ENCODE measurements at regions not wholly inside any gene's neighbourhood (a gene's known extent, or its start where the extent isn't known, plus 50 kb on each side); places are given as distances from the start of the nearest gene placed in this dataset.
"Not testable (repeated sequence)": the region's sequence is repeated elsewhere in the genome, so short reads cannot be mapped to it uniquely, and the experiment has no call there.

GRCh38 chrX:39779952-39780783, 317.6 kb downstream of the BCOR start:
- H3K4me3 ChIP-seq (ENCODE audit: low read length), result no peak overlapping the region
- no peak for TF ChIP-seq ZNF274 (IDR thresholded peaks at IDR 0.05; ENCODE audit: low read depth, low read length)

- no peak overlapping the region for H3K4me3 ChIP-seq (ENCODE audit: low read length)
- no peak for TF ChIP-seq ZNF274 (IDR thresholded peaks at IDR 0.05; ENCODE audit: low read depth, low read length)
Observed at GRCh38 chrX:39782276-39782675, 315.5 kb downstream of the BCOR start.

GRCh38 chrX:39787999-39788398, 309.8 kb downstream of the BCOR start:
- TF ChIP-seq ZNF274 (IDR thresholded peaks at IDR 0.05; ENCODE audit: low read depth, low read length), result no peak

GRCh38 chrX:39788521-39788920, 309.2 kb downstream of the BCOR start:
- H3K4me3 ChIP-seq (ENCODE audit: low read length), result no peak overlapping the region
- no peak for TF ChIP-seq ZNF274 (IDR thresholded peaks at IDR 0.05; ENCODE audit: low read depth, low read length)

More at GRCh38 chrX:39787999-39788398, 309.8 kb downstream of the BCOR start:
- no peak overlapping the region for H3K4me3 ChIP-seq (ENCODE audit: low read length)

GRCh38 chrX:39791691-39792090, 306.1 kb downstream of the BCOR start:
- H3K4me3 ChIP-seq (ENCODE audit: low read length), result no peak overlapping the region
- TF ChIP-seq ZNF274 (IDR thresholded peaks at IDR 0.05; ENCODE audit: low read depth, low read length), result no peak

DNA sequence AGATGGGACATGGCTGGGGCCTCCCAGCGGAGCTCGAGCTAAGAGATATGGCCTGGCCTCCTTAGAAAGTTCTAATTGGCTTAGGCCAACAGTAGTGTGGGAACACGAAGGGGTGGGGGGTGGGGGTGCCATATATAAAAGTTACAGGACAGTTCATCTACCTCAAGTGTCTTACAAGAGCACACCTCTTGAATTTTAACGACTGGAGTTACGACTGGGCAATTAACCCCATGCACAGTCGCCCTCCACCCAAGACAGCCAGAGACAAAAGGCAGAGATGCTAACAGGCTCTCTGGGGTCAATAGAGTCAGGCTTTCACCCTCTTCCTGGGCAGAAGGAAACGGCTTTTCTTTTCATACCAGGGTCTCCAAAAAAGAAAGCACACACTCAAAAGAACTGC, 302.2 kb downstream of the BCOR start:
- no peak overlapping the region for H3K4me3 ChIP-seq (ENCODE audit: low read length)
- no peak for TF ChIP-seq ZNF274 (IDR thresholded peaks at IDR 0.05; ENCODE audit: low read depth, low read length)

GRCh38 chrX:39796856-39797255, 300.9 kb downstream of the BCOR start:
- no peak for TF ChIP-seq ZNF274 (IDR thresholded peaks at IDR 0.05; ENCODE audit: low read depth, low read length)
- H3K4me3 ChIP-seq (ENCODE audit: low read length), result no peak overlapping the region

DNA sequence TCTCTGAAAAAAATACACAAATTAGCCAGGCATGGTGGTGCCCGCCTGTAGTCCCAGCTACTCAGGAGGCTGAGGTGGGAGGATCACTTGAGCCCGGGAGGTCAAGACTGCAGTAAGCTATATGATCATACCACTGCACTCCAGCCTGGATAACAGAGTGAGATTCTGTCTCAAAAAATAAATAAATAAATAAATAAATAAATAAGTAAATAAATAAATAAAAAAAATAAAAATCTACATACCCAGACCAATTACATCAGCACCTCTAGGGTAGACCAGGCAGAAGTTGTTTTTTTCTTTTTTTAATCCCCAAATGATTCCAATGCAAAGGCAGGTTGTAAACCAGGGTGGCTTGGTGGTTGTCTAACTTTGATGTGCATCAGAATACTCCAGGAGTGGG, 299.3 kb downstream of the BCOR start:
- H3K4me3 ChIP-seq (ENCODE audit: low read length), result not testable (repeated sequence)

DNA sequence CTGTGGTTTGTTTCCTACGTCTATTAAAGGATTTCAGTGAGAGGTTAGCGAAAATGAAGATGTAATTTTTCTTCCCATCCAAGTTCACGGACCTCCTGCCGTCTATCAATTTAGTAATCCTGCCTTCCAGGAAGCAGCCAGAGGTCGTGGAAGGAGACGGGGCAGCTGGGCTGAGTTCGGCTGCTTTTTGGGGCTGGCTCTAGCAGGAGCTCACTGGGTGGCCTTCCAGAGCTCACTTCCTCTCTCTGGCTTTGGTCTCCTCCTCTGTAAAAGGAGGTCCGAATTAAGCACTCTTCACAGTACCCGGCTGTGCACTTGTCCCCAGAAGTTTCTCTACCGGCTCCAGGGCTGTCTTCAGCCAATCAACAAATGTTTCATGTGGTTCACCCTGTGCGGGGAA, 295.4 kb downstream of the BCOR start:
- H3K4me3 ChIP-seq (ENCODE audit: low read length), result no peak overlapping the region
- no peak for TF ChIP-seq ZNF274 (IDR thresholded peaks at IDR 0.05; ENCODE audit: low read depth, low read length)

DNA sequence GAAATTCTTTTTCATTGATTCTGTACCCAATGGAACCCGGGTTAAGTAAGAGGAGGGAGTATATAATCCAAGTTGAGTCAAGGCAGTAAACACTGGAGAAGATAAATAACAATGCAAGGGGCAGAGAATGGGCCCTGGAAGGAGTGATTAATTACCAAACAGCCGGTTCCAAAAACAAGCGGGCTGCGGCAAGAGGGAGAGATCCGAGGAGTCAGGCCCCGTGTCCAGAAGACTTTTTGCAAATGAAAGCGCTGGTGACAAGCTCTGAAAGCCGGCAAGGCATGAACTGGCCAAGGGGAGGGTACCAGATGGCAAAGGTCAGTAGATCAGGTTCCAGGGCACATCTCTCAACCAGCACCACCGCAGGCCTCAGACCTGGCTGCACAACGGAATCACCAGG, 294.9 kb downstream of the BCOR start:
- no peak overlapping the region for H3K4me3 ChIP-seq (ENCODE audit: low read length)
- no peak for TF ChIP-seq ZNF274 (IDR thresholded peaks at IDR 0.05; ENCODE audit: low read depth, low read length)

DNA sequence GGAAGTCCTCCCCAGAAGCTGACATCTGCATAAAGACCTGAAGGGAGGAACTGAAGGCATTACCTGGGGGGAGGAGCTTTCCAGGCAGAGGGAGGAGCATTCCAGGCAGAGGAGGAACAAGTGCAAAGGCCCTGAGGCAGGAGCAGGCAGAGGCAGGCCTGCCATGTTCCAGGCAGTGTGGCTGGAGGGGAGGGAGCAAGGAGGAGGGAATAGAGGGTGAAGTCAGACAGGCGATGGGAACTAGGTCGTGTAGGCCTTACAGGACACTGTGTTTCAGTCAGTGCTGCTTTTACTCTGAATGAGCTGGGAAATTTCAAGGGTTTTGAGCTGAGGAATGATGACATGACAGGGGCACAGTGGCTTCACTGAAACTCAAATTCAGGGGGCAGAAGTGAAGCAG, 292.7 kb downstream of the BCOR start:
- H3K4me3 ChIP-seq (ENCODE audit: low read length), result no peak overlapping the region
- no peak for TF ChIP-seq ZNF274 (IDR thresholded peaks at IDR 0.05; ENCODE audit: low read depth, low read length)

- no peak for TF ChIP-seq ZNF274 (IDR thresholded peaks at IDR 0.05; ENCODE audit: low read depth, low read length)
- no peak overlapping the region for H3K4me3 ChIP-seq (ENCODE audit: low read length)
Observed at GRCh38 chrX:39805825-39806224, 291.9 kb downstream of the BCOR start.

GRCh38 chrX:39808471-39808917, 289.3 kb downstream of the BCOR start:
- no peak overlapping the region for H3K4me3 ChIP-seq (ENCODE audit: low read length)
- TF ChIP-seq ZNF274 (IDR thresholded peaks at IDR 0.05; ENCODE audit: low read depth, low read length), result no peak

DNA sequence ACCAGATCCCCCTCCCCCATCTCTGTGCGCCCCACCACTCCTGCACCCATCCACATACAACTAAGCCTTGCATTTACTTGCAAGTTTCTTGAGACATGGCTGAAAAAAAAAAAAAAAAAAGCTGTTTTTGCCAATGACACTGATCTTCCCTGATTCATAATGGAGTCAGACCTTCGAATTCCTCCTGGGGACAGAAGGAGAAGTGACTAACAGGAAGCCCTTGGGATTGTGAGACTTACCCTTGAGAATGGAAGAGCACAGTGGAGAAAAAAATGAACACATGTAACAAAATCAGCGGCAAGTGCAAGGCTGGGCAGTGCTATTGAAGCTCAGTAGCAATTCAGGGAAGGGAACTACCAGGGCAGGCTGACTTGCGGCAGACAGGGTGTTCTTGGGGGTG, 288.4 kb downstream of the BCOR start:
- no peak overlapping the region for H3K4me3 ChIP-seq (ENCODE audit: low read length)

DNA sequence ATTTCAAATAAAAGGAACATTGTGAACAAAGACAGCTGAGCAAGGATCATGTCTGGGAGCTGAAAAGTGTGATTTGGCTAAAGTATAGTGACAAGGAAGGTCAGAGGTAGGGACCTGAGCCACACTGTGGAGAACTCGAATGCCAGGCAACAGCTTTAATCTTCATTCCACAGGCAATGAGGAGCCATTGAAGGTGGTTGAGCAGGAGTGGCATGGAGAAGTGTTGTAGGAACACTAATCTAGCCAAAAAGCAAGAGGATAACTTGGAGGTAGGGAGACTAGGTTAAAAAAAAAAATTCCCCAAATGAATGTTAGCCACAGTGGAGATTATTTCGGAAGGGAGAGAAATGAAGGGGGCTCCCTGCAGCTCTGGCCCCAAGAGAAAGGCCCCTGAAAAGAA, 286.9 kb downstream of the BCOR start:
- no peak for TF ChIP-seq ZNF274 (IDR thresholded peaks at IDR 0.05; ENCODE audit: low read depth, low read length)
- no peak overlapping the region for H3K4me3 ChIP-seq (ENCODE audit: low read length)

More for the DNA sequence above, 288.4 kb downstream of the BCOR start:
- no peak for TF ChIP-seq ZNF274 (IDR thresholded peaks at IDR 0.05; ENCODE audit: low read depth, low read length)

- no peak overlapping the region for H3K4me3 ChIP-seq (ENCODE audit: low read length)
- no peak for TF ChIP-seq ZNF274 (IDR thresholded peaks at IDR 0.05; ENCODE audit: low read depth, low read length)
Observed at GRCh38 chrX:39811376-39811775, 286.4 kb downstream of the BCOR start.
